Heart left ventricle (tissue), 16 donors: ENCODE measurements at regions not wholly inside any gene's neighbourhood (a gene's known extent, or its start where the extent isn't known, plus 50 kb on each side); places are given as distances from the start of the nearest gene placed in this dataset.

Experiments
- ATAC-seq, 4 donors: fragments of 200-7000 bp; cut with Tn5 transposase; one replicate each; pipeline ENCODE4 v1.9.1; 2020 to 2022; ENCODE audit warnings: moderate library complexity in 4 of 4, mild to moderate bottlenecking in 3 of 4, moderate number of reproducible peaks in 1 of 4
- DNase-seq, 5 donors: peaks; one replicate each; pipeline ENCODE4 v3.0.0-alpha.2; 2020
- H3K27ac ChIP-seq, 12 donors: fragments of 200-600 bp; sonication (generic) in 4 of 12; one replicate each; pipeline versions ENCODE4 v1.5.0 to v1.8.0; 2016 to 2022; ENCODE audit warnings: mild to moderate bottlenecking in 2 of 12
- H3K27me3 ChIP-seq, 9 donors: fragments of 200-600 bp; sonication (generic) in 2 of 9; one replicate each; pipeline versions ENCODE4 v1.5.1 to v1.8.0; 2016 to 2022; ENCODE audit warnings: mild to moderate bottlenecking in 3 of 9
- H3K36me3 ChIP-seq, 9 donors: fragments of 200-600 bp; sonication (generic) in 2 of 9; one replicate each; pipeline versions ENCODE4 v1.5.0 to v1.8.0; 2018 to 2022; ENCODE audit warnings: mild to moderate bottlenecking in 2 of 9
- H3K4me1 ChIP-seq, 12 donors: fragments of 200-600 bp; sonication (generic) in 4 of 12; one replicate each; pipeline versions ENCODE4 v1.5.0 to v1.8.0; 2016 to 2022; ENCODE audit warnings: mild to moderate bottlenecking in 3 of 12
- H3K4me3 ChIP-seq, 12 donors: fragments of 200-600 bp; sonication (generic) in 4 of 12; one replicate each; pipeline versions ENCODE4 v1.5.0 to v1.8.0; 2017 to 2022; ENCODE audit warnings: mild to moderate bottlenecking in 9 of 12, moderate library complexity in 4 of 12
- H3K9me3 ChIP-seq, 12 donors: fragments of 200-600 bp; sonication (generic) in 4 of 12; one replicate each; pipeline versions ENCODE4 v1.5.0 to v1.8.0; 2016 to 2022; ENCODE audit warnings: mild to moderate bottlenecking in 1 of 12
- CTCF ChIP-seq, 12 donors: fragments of 200-600 bp; sonication (generic) in 4 of 12; IDR thresholded peaks; one replicate each; pipeline versions ENCODE4 v1.5.0 to v1.8.0; 2018 to 2022; ENCODE audit warnings: antibody characterized with exemption in 12 of 12, mild to moderate bottlenecking in 5 of 12
- POLR2A ChIP-seq, 2 donors: fragments of 450-650 bp; IDR thresholded peaks; one replicate each; pipeline ENCODE4 v1.6.1; 2017; ENCODE audit warnings: antibody characterized with exemption in 2 of 2, mild to moderate bottlenecking in 2 of 2, moderate library complexity in 2 of 2
- WGBS, 4 donors: extraction: QIAGEN DNeasy Blood & Tissue Kit in 2 of 4; methylation state at CpG; one replicate each; pipeline versions ENCODE4 v1.1.5 to v1.1.7; 2013 to 2018; 5-methylcytosine and 5-hydroxymethylcytosine counted together
- intact Hi-C, 10 donors: fragments of 100-400 bp; cut with DNase I; formaldehyde crosslinking; loops; one replicate each; pipeline versions ENCODE4 v1.11.1 to v1.14.2; 2022
- donor health status: ischemic (EF 13 %, LVEDD 7.1; RV severe dilation, severe dysfunction).
- donor health status: healthy with polysubstance abuse.
- donor health status: DM: no; HTN: yes; CAD: no.
- donor health status: DM: no; HTN: no; CAD: no.
- donor health status: ischemic (EF 25% LVEDD 6.9; RV normal size, moderate dysfunction).
- donor health status: ischemic (EF 25% LVEDD 5.7; RV mildly dilated, moderate dysfunction).
- donor health status: healthy.
- donor health status: DM: yes; HTN: yes; CAD: no.
- donor health status: ischemic (EF 35%, LVEDD 5.7; RV mildly dilated, moderate dysfunction).
- donor health status: nonischemic (EF 11% LVEDD 7.7; RV severe dilation, severe dysfunction).
- donor health status: DM: yes; HTN: yes; CAD: no.
- donor health status: PGD.
- donor health status: ischemic (EF 29% LVEDD 5.4; RV normal size, mild dysfunction).
- donor health status: nonischemic (EF 23%, LVEDD 6.1; RV moderate dilation, normal function).

- Histone ChIP-seq H3K4me1 (no peaks in the 10 kb centered on the region), H3K36me3 (no peaks in the 10 kb centered on the region), H3K27me3 (no peaks in the 10 kb centered on the region), H3K9me3 (peaks cover 0 to 34% (median 2%) of the 10 kb centered on the region in 12 donors), H3K4me3 (no peak overlapping the region), H3K27ac (no peak overlapping the region)
- intact Hi-C loops, result no loop called here
- DNase-seq, result no peak
- 68 to 91% (median 86%) methylated on average over 2 of the region's 2 CpGs for WGBS, 4 donors
- ATAC-seq, result no peak
- no peak for TF ChIP-seq CTCF (IDR thresholded peaks at IDR 0.05)
- no peak for TF ChIP-seq POLR2A (IDR thresholded peaks at IDR 0.05)
These were observed 361.6 kb upstream of the VRK2 start for GRCh38 chr2:57685032-57685431.

GRCh38 chr2:57692395-57692794 lies 354.2 kb upstream of the VRK2 start:
- no peak for DNase-seq
- ATAC-seq, result no peak
- intact Hi-C loops, result no loop called here
- H3K36me3 ChIP-seq, result no peaks in the 10 kb centered on the region
- H3K4me1 ChIP-seq, result no peaks in the 10 kb centered on the region
- TF ChIP-seq POLR2A (IDR thresholded peaks at IDR 0.05) (no peak), CTCF (IDR thresholded peaks at IDR 0.05) (no peak)
- H3K4me3 ChIP-seq, result no peak overlapping the region
- H3K9me3 ChIP-seq, result peaks cover 0 to 48% (median 7%) of the 10 kb centered on the region in 12 donors
- no peaks in the 10 kb centered on the region for H3K27me3 ChIP-seq
- H3K27ac ChIP-seq, result no peak overlapping the region

- Histone ChIP-seq H3K36me3 (no peaks in the 10 kb centered on the region), H3K27ac (no peak overlapping the region), H3K9me3 (peaks cover 0 to 40% (median 7%) of the 10 kb centered on the region in 12 donors), H3K27me3 (no peaks in the 10 kb centered on the region), H3K4me3 (no peak overlapping the region), H3K4me1 (no peaks in the 10 kb centered on the region)
- no peak for ATAC-seq
- TF ChIP-seq CTCF (IDR thresholded peaks at IDR 0.05) (no peak), POLR2A (IDR thresholded peaks at IDR 0.05) (no peak)
- intact Hi-C loops, result no loop called here
- DNase-seq, result no peak
These were observed 353.4 kb upstream of the VRK2 start for GRCh38 chr2:57693177-57693576.

- no peak for ATAC-seq
- Histone ChIP-seq H3K4me1 (no peaks in the 10 kb centered on the region), H3K27ac (no peak overlapping the region), H3K36me3 (no peaks in the 10 kb centered on the region), H3K4me3 (no peak overlapping the region), H3K9me3 (peaks cover 0 to 34% (median 7%) of the 10 kb centered on the region in 12 donors), H3K27me3 (no peaks in the 10 kb centered on the region)
- intact Hi-C loops, result no loop called here
- 83 to 89% (median 86%) methylated on average over 2 of the region's 2 CpGs for WGBS, 4 donors
- DNase-seq, result no peak
- no peak for TF ChIP-seq CTCF (IDR thresholded peaks at IDR 0.05)
- TF ChIP-seq POLR2A (IDR thresholded peaks at IDR 0.05), result no peak
These were observed 352.6 kb upstream of the VRK2 start for GRCh38 chr2:57693965-57694364.
